GM23338 (cell line): ENCODE measurements at regions not wholly inside any gene's neighbourhood (a gene's known extent, or its start where the extent isn't known, plus 50 kb on each side); places are given as distances from the start of the nearest gene placed in this dataset.

Experiments used
- CREB1 ChIP-seq: fragments of 250-450 bp; sonication (Bioruptor Pico); IDR thresholded peaks from 2 replicates; pipeline ENCODE4 v1.5.0; 2020; ENCODE audit warnings: low read depth, mild to moderate bottlenecking, moderate library complexity
- EZH2 ChIP-seq: fragments of 200-600 bp; sonication (generic); IDR thresholded peaks from one replicate; pipeline ENCODE4 v1.8.0; 2017; ENCODE audit warnings: antibody characterized with exemption, mild to moderate bottlenecking, low read depth; ENCODE audit not compliant: unreplicated experiment
- EZH2phosphoT487 ChIP-seq: fragments of 200-600 bp; sonication (generic); IDR thresholded peaks from one replicate; pipeline ENCODE4 v1.8.1; 2018; ENCODE audit warnings: antibody characterized with exemption; ENCODE audit not compliant: unreplicated experiment
- JUNB ChIP-seq: IDR thresholded peaks from one replicate; pipeline ENCODE4 v1.6.1; 2016; ENCODE audit warnings: antibody characterized with exemption; ENCODE audit not compliant: unreplicated experiment
- NANOG ChIP-seq: IDR thresholded peaks from 2 replicates; pipeline ENCODE4 v1.6.1; 2016; ENCODE audit warnings: antibody characterized with exemption, borderline replicate concordance
- POLR2AphosphoS5 ChIP-seq: IDR thresholded peaks from 2 replicates; pipeline ENCODE4 v1.6.1; 2016; ENCODE audit warnings: antibody characterized with exemption, low read depth
- REST ChIP-seq: IDR thresholded peaks from one replicate; pipeline ENCODE4 v1.6.1; 2018; ENCODE audit warnings: antibody characterized with exemption; ENCODE audit not compliant: unreplicated experiment
- STAT1 ChIP-seq: IDR thresholded peaks from one replicate; pipeline ENCODE4 v1.6.1; 2016; ENCODE audit warnings: antibody characterized with exemption; ENCODE audit not compliant: unreplicated experiment
- ZNF114 ChIP-seq: fragments of 250-450 bp; sonication (Bioruptor Pico); IDR thresholded peaks from 2 replicates; pipeline ENCODE4 v1.5.0; 2020; ENCODE audit warnings: mild to moderate bottlenecking, moderate library complexity
- ZNF331 ChIP-seq: fragments of 250-450 bp; sonication (Bioruptor Pico); IDR thresholded peaks from 2 replicates; pipeline ENCODE4 v1.5.0; 2020; ENCODE audit warnings: low read depth, mild to moderate bottlenecking, moderate library complexity
- TF ChIP-seq, protein P1 (sequence below), 2 experiments: fragments of 200-600 bp in 1 of 2; sonication (generic) in 1 of 2; conservative IDR thresholded peaks; 2 replicates each; pipeline versions ENCODE4 v1.5.1 to v1.6.1; 2016 to 2017; ENCODE audit warnings: antibody characterized with exemption in 2 of 2, low read depth in 2 of 2, mild to moderate bottlenecking in 2 of 2, moderate library complexity in 1 of 2
- TF ChIP-seq, protein P2 (sequence below): fragments of 250-450 bp; sonication (Bioruptor Pico); IDR thresholded peaks from 2 replicates; pipeline ENCODE4 v1.5.0; 2020; ENCODE audit warnings: mild to moderate bottlenecking, moderate library complexity
- TF ChIP-seq, protein P3 (sequence below): IDR thresholded peaks from 2 replicates; pipeline ENCODE4 v1.6.1; 2016; ENCODE audit warnings: antibody characterized with exemption

GRCh38 chr10:53573498-53573897 lies 800.9 kb upstream of the MBL2 start:
- TF ChIP-seq, protein P1, sequence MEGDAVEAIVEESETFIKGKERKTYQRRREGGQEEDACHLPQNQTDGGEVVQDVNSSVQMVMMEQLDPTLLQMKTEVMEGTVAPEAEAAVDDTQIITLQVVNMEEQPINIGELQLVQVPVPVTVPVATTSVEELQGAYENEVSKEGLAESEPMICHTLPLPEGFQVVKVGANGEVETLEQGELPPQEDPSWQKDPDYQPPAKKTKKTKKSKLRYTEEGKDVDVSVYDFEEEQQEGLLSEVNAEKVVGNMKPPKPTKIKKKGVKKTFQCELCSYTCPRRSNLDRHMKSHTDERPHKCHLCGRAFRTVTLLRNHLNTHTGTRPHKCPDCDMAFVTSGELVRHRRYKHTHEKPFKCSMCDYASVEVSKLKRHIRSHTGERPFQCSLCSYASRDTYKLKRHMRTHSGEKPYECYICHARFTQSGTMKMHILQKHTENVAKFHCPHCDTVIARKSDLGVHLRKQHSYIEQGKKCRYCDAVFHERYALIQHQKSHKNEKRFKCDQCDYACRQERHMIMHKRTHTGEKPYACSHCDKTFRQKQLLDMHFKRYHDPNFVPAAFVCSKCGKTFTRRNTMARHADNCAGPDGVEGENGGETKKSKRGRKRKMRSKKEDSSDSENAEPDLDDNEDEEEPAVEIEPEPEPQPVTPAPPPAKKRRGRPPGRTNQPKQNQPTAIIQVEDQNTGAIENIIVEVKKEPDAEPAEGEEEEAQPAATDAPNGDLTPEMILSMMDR (conservative IDR thresholded peaks at IDR 0.05; ENCODE audit: low read depth in 2 of 2): no peak
- TF ChIP-seq POLR2AphosphoS5 (no peak), EZH2phosphoT487 (no peak), EZH2 (no peak), JUNB (no peak), ZNF114 (no peak), CREB1 (CRISPR knock-in tag) (no peak), REST (no peak), NANOG (no peak), STAT1 (no peak), ZNF331 (CRISPR knock-in tag) (no peak)
- TF ChIP-seq, protein P2, sequence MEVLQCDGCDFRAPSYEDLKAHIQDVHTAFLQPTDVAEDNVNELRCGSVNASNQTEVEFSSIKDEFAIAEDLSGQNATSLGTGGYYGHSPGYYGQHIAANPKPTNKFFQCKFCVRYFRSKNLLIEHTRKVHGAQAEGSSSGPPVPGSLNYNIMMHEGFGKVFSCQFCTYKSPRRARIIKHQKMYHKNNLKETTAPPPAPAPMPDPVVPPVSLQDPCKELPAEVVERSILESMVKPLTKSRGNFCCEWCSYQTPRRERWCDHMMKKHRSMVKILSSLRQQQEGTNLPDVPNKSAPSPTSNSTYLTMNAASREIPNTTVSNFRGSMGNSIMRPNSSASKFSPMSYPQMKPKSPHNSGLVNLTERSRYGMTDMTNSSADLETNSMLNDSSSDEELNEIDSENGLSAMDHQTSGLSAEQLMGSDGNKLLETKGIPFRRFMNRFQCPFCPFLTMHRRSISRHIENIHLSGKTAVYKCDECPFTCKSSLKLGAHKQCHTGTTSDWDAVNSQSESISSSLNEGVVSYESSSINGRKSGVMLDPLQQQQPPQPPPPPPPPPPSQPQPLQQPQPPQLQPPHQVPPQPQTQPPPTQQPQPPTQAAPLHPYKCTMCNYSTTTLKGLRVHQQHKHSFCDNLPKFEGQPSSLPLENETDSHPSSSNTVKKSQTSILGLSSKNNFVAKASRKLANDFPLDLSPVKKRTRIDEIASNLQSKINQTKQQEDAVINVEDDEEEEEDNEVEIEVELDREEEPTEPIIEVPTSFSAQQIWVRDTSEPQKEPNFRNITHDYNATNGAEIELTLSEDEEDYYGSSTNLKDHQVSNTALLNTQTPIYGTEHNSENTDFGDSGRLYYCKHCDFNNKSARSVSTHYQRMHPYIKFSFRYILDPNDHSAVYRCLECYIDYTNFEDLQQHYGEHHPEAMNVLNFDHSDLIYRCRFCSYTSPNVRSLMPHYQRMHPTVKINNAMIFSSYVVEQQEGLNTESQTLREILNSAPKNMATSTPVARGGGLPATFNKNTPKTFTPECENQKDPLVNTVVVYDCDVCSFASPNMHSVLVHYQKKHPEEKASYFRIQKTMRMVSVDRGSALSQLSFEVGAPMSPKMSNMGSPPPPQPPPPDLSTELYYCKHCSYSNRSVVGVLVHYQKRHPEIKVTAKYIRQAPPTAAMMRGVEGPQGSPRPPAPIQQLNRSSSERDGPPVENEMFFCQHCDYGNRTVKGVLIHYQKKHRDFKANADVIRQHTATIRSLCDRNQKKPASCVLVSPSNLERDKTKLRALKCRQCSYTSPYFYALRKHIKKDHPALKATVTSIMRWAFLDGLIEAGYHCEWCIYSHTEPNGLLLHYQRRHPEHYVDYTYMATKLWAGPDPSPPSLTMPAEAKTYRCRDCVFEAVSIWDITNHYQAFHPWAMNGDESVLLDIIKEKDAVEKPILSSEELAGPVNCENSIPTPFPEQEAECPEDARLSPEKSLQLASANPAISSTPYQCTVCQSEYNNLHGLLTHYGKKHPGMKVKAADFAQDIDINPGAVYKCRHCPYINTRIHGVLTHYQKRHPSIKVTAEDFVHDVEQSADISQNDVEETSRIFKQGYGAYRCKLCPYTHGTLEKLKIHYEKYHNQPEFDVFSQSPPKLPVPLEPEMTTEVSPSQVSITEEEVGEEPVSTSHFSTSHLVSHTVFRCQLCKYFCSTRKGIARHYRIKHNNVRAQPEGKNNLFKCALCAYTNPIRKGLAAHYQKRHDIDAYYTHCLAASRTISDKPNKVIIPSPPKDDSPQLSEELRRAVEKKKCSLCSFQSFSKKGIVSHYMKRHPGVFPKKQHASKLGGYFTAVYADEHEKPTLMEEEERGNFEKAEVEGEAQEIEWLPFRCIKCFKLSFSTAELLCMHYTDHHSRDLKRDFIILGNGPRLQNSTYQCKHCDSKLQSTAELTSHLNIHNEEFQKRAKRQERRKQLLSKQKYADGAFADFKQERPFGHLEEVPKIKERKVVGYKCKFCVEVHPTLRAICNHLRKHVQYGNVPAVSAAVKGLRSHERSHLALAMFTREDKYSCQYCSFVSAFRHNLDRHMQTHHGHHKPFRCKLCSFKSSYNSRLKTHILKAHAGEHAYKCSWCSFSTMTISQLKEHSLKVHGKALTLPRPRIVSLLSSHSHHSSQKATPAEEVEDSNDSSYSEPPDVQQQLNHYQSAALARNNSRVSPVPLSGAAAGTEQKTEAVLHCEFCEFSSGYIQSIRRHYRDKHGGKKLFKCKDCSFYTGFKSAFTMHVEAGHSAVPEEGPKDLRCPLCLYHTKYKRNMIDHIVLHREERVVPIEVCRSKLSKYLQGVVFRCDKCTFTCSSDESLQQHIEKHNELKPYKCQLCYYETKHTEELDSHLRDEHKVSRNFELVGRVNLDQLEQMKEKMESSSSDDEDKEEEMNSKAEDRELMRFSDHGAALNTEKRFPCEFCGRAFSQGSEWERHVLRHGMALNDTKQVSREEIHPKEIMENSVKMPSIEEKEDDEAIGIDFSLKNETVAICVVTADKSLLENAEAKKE (CRISPR knock-in tag): no peak
- TF ChIP-seq, protein P3, sequence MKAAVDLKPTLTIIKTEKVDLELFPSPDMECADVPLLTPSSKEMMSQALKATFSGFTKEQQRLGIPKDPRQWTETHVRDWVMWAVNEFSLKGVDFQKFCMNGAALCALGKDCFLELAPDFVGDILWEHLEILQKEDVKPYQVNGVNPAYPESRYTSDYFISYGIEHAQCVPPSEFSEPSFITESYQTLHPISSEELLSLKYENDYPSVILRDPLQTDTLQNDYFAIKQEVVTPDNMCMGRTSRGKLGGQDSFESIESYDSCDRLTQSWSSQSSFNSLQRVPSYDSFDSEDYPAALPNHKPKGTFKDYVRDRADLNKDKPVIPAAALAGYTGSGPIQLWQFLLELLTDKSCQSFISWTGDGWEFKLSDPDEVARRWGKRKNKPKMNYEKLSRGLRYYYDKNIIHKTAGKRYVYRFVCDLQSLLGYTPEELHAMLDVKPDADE: no peak
